Amygdala (tissue), 56 donors: ENCODE measurements at regions not wholly inside any gene's neighbourhood (a gene's known extent, or its start where the extent isn't known, plus 50 kb on each side); places are given as distances from the start of the nearest gene placed in this dataset.
A peak's percentile ranks its signal among the peaks of the same experiment; 100 is the strongest.

Experiments used
- DNase-seq, 56 donors: peaks; one replicate each; lab custom pipeline; 2025; lab: John Stamatoyannopoulos, UW

DNA sequence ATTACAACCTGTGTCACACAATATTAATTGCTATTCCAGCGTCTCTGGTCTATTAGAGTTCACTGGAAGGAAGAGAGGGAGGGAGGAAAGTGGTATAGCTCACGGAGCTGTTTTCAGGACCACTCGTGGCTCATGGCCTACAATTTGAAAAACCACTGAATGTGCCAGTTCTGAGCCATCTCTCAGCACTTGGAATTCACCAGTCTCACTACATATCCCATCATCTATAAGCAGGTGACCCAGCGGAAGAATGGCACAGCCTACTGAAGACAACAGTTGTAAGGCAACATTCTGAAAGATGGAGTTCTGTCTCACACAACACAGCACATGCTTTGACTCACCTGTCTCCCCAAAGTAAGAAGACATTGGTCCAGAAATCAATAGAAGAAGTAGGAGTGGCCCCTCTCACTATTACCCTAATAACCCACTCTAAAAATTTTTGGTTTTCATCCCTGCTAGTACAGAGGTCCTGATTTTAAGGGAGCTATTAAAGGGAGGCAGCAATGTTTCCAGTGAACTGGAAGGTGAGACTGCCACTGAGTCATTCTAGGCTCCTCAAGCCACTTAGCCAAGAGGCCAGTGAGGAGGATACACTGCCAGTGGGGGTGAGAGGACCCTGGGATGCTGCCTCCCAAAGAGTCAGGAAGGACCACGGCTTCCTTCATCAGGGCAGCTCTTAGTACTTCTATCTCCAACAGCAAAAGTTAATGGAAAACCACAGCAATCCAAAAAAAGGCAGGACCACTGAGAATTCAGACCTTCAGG is 50.0 kb upstream of the DOCK9 start:
- no peak for DNase-seq

DNA sequence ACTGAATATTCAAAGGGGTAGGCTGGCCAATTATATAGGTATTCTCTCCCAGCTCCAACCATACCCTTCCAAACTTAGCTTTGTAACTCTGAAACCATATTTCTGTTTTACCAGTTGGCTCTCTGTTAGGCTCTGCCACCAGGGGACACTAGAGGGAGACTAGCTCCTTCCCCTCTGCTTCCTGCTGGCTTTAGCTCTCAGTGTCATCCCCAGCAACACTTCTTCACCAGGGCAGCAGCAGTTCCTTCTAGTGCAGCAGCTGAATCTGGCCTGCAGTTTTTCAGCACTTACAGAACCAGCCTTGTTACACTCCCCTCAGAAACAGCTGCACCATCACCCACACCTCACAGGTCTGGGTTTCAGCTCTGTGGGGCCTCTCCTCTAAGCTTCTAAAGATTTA is 51.0 kb upstream of the DOCK9 start:
- no peak for DNase-seq

DNA sequence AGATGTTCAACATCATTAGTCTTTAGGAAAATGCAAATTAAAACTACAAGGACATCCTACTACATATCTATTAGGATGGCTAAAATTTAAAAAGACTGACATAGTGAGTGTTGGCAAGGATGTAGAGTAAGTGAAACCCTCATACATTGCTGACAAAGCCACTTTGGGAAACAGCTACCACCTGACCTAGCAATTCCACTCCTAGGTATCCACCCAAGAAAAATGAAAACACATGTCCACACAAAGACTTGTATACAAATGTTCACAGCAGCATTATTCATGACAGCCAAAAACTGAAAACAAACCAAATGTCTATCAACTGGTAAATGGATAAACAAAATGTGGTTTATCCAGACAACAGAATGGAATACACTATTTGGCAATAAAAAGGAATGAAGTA is 51.7 kb upstream of the DOCK9 start:
- DNase-seq: no peak

DNA sequence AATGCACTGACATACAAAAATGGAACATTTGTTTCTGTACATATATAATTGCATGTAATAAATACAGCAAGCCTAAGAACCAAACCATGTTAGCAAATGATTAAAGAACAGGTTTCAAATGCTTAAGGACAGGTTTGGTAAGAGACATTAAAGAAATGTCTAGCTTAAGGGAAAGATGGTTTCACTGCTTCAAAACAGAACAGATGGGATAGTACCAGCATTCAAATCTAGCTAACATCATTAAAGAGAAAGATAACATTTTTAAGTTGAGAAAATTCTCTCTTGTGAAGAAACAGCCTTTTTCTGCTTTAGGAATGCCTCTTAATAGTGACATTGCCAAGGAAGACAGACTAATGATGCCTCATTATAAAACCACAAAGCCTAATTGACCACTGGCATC is 52.5 kb upstream of the DOCK9 start:
- DNase-seq: no peak

DNA sequence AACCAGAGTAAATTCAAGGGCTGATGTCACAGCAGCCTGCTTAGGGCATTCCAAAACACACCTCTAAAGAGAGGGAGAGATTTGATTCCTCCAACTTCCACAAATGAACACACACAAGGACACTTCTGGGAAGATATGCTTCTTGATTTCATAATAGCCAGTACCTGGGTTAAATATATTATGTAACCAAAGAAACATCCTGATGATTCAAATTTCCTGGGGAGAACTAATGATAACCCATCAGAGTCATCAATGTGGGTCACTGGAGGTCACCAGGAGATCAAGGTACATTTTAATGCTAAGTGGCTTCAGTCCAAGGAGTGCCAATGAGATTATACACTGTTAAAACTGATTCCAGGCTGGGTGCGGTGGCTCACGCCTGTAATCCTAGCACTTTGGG is 54.0 kb upstream of the DOCK9 start:
- DNase-seq: no peak

DNA sequence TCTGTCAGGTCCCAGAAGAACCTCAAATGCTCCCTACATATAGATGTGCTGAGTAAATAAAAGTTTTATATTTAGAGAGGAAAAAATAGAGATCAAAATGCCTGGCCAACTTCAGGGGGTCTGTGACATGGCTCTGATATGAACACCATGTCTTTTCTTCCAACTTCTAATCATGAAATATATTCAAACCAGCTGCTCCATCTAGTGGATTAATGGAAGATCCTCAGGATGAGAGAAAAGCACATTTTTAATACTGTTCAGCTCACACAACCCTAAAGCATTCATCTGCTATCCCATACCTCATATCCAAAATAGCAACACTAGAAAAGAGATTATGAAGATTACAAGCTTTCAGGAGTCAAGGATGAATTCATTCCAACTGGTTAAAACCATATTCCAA is 56.0 kb upstream of the DOCK9 start:
- DNase-seq: peak in 1 of 56 donors; percentile 43

DNA sequence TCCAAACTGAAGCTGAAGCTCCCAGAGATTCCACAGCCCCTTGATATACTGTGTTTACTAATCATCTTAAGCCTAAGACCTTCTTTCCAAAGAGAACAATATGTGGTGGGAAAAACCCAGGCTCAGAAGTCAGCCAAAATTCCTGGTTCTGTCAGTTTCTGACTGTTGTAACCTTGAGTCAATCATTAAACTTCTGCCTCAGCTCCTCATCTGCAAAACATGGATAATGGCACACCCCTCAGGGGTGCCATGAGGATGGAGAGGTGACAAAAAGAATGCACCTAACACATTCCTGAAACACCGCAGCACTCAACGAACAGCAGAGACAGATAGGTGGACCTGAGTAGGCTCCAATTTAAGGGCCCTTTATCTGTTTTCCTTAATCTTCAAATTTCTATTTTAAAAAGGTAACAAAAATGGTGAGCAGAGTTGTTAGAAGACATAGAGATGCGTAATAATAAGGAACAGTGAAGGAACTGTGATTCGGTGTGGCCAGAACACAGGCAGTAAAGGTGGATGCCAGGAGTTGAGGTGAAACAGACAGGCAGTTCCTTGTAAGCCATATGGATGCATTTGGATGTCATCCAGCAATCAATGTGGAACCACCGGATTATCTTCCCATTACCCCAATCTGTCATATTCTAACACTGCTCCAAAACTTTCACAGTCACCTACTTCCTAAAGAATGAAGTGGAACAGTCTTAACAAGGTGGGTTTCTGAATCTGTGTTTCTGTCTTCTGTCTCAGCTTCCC is 56.6 kb upstream of the DOCK9 start:
- DNase-seq: no peak

DNA sequence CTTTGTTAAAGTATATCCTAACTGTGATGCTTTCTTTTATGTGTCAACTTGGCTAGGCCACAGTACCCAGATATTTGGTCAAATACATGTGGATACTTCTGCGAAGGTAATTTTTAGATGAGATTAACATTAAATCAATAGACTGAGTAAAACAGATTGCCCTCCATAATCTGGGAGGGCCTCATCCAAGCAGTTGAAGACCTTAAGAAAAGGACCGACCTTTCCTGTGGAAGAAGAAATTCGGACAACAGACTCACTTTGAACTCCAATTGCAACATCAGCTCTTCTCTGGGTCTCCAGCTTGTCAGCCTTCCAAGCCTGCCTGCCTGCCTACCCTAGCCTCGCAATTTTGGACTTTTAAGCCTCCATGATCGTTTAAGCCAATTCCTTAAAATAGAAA is 57.9 kb upstream of the DOCK9 start:
- no peak for DNase-seq

DNA sequence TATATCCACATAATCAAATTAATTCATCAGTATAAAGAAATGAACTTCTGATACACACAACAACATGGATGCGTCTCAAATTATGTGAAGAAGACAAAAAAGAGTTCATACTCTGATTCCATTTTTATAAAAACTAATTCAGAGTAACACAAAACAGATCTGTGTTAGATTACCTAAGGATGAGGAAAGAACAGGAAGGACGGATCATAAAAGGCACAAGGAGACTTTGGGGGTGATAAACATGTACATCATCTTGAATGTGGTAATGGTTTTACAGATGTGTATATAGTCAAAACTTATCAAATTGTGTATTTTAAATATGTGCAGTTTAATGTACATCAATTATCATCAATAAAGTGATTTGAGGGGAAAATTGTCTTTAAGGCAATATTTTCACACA is 59.9 kb upstream of the DOCK9 start:
- no peak for DNase-seq

DNA sequence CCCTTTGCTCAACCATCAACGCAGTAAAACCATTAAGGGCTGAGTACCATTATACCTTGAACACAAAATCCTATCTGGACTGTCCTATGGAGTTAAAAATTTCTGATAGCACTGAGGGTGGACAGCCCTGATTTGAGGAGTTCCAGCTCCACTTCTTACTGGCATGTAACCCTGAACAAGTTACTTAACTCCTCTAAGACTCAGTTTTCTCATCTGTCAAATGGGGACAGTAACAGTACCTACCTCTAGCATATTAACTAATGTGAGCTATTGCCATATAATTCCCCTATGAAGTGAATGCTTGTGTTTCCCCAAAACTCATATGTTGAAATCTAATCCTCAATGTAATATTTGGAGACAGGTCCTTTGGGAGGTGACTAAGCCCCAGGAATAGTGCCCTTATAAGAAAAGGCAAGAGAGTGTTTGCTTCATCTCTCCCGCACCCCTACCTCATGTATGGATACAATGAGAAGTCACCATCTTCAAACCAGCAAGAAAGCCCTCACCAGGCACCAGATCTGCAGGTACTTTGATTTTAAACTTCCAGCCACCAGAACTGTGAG is 61.9 kb upstream of the DOCK9 start:
- DNase-seq: no peak

DNA sequence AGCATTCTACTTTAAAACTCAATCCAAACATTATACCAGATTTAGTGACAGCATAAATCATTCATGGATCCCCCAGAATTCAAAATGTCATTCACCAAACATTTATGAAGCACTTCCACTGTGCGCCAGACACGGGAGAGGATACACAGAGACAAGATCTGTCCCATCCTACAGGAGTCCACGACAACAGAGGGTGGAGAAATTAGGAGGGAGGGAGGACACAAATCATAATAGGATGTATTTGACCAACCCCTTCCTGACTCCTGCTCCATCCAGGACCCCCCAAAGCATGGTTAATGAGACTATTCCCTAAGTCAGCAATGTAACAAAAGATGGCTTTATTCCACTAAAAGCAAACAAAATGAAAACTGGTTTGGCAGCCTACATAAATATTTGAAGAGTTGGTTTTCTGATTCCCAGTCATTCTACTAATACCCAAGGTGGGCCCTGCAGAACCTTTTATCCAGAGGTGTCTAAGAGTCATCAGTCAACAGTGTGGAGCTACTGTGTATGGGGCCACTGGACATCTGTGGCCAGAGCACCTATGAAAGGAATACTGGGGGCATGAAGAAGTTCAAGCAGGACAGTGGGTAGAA is 62.8 kb upstream of the DOCK9 start:
- no peak for DNase-seq

DNA sequence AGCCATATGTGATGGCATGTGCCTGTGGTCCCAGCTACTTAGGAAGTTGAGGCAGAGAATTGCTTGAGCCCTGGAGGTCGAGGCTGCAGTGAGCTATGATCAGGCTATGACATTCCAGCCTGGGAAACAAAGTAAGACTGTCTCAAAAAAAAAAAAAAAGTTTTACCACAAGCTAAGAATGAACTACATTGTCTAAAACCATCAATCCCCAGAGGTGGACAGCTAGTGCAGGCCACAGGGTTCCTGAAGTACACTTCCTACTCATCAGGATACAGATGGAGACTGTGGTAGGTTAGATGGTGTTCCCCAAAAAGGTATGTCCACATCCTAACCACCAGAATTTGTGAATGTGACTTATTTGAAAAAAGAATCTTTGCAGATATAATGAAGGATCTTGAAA is 63.5 kb upstream of the DOCK9 start:
- no peak for DNase-seq

DNA sequence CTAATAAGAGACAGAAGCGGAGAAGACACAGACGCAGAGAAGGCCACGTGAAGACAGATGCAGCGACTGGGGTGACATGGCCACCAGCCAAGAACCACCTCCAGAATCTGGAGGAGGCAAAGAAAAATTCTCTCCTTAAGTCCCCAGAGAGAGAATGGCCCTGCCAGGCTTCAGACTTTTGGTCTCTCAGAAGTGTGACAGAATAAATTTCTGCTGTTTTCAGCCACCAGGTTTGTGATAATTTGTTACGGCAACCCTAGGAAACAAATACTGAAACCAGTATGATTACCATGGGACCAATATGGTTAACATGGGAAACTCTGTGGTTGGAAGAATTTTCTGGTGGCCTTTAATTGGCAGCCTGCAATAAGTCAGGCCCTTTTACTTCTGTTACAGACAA is 63.9 kb upstream of the DOCK9 start:
- peak in 6 of 56 donors; percentile 3 to 32 (median 6) for DNase-seq

DNA sequence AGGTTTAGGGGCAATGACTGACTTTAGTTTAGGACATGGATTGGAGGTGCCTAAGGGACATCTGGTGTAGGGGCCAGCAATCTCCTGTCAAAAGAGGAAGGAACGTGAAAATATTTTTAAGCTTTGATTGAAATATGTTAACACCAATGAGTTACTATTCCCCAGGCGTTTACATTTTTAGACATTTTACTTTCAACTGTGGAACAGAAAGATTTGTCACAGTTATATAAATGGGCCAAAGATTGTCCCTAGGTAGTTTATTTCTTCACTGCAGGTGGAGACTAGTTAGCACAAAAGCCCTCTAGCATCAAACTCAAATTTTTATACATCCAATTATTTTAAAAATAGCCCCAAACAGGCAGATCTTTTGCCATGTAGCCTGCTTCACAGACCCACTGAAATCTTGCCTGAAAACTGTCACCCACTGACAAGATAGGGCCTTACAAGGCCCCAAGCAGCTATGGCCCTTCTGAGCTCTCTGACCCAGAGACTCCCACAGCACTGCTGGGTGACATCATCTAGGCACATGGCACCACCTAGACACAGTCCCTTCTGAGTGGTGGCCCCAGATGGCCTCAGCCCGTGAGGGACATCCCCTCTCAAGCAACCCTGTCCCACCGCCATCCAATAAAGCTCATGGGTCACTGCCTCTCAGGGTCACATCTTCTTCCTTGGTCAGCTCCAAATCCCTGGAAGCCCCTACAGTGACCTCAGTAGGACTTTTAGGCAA is 64.8 kb upstream of the DOCK9 start:
- no peak for DNase-seq

DNA sequence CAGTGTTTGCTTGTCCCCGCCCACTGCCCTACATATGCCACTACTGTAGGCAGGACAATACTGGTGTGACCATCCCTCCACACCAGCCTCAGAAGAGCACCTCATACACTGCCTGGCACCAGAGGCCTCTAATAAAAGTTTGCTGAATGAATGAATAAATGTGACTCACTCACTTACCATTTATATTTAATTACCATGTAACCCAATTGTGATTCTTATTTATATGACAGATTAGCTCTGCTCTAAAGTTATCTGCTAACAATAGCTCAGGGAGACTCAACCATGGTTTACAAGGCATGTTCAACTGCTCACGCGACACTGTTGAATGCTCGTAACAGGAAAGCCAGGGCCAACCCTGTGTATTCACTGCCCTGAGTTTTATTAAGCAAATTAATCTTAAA is 66.0 kb upstream of the DOCK9 start:
- DNase-seq: no peak

DNA sequence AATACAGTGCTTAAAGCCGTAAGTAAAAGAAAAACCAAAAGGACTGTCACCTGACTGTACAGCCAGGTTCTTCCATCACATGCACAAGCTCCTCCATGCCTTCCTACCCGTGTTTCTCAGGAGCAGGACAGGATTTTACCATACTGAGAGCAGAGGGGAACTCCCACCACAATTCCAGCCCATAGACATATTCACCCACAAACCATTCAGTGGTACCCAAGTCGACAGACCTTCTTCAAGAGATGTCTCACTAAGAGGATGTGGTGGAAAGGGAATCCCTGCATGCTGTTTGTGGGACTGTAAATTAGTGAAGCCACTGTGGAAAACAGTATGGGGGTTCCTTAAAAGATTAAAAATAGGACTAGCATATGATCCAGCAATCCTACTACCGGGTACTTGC is 66.9 kb upstream of the DOCK9 start:
- no peak for DNase-seq

DNA sequence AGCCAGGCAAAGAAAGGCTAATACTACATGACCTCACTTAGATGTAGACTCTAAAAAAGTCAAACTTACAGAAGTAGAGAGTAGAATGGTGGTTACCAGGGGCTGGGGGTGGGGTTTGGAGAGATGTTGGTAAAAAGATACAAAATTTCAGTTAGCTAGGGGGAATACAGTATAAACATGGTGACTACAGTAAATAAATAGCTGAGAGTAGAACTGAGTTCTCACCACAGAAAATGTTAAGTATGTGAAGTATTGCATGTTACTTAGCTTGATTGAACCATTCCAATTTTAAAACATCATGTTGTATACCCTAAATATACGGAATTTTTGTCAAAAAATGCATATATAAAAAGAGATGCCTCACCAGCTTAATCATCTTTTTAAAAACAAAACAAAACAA is 67.5 kb upstream of the DOCK9 start:
- no peak for DNase-seq

DNA sequence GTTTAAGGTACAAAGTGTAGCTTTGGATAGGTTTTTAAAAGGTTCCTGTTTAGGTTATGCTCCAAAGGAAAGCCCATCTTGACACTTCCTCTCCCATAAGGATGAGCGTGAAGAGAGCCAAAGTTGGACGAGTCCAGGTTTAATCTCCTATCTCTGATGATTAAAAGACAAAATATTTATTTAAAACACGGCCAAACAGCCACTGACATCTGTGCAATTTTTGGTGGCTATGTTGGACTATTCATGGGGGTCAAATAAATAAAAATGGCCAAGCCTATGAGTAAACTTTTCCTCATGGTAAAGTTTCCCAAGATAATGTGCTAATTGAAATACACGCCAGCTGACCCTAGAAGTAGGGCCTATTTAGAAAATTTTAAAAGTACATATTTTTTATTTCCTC is 69.0 kb upstream of the DOCK9 start:
- DNase-seq: no peak

DNA sequence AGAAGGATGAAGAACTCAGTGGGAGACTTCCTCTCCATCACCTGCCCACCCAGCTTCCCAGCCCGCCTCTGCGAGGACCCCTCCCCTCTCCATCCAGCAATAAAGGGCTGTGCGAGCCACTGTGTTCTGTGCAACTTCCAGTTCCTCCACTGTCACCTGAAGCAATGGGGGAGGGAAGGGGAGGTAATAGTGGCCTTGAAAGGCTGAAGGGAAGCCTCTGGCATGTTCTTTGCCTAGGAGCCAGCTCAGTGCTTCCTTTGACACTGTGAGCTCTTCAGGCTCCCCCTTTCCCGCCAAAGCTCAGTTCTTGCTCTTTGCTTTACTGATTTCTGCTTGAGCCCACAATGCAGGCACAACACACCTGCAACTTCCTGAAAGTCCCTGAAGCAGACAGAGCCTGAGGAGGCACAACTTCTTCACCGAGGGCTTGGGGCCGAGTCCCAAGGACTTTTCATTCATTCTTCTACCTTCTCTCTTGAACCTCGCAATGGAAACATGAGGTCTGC is 73.2 kb upstream of the DOCK9 start:
- no peak for DNase-seq

DNA sequence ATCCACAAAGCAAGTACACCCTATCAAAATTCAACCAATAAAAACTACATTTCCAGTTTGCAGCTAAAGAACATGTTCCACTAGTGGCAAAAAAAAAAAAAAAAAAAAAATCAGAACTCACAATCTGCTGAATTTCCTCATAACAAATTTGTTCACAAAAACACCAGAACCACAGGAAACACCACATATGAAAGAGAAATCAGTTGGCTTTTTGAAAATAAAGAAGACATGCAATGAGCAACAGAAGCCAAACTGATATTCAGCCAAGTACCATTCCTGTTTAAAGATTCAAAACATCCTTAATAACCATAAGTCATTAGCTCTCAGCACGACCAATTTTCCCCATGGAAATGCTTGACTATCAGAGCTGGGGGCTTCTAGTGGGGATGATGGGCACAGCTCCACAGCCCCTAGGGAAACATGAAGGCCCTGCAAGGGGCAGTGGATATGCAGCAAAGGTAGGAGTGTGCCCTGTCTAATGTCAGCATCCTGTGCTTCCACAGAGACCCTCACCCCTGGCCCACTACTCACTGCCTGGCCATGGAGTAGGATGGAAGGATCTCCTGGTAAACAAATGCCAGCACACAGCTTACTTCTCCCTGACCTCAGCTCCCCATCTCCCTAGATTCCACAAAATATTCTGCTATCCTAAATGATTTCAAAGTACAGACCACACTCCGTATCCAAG is 74.0 kb upstream of the DOCK9 start:
- no peak for DNase-seq
